IMR-90 (cell line): ENCODE measurements at regions not wholly inside any gene's neighbourhood (a gene's known extent, or its start where the extent isn't known, plus 50 kb on each side); places are given as distances from the start of the nearest gene placed in this dataset.
A peak's percentile ranks its signal among the peaks of the same experiment; 100 is the strongest.

Experiments
- ATAC-seq: fragments of 200-7000 bp; cut with Tn5 transposase; 2 replicates; pipeline ENCODE4 v1.9.1; 2020; ENCODE audit warnings: low read depth, mild to moderate bottlenecking, moderate library complexity
- BruUV-seq: library from RNA; stranded (reverse); fragments of 400-500 nt; replicated peaks from 2 replicates; lab custom pipeline; 2021; lab: Mats Ljungman, UMichigan
- CTCF ChIA-PET: fragments of 300-600 bp; formaldehyde crosslinking; extraction: SDS; loops from one replicate; lab custom pipeline; 2021; ENCODE audit warnings: antibody characterized with exemption; lab: Yijun Ruan, JAX
- POLR2A ChIA-PET: fragments of 300-600 bp; sonication (Branson Sonifier 250); formaldehyde crosslinking; loops from one replicate; lab custom pipeline; 2022; ENCODE audit warnings: antibody characterized with exemption; ENCODE audit not compliant: unreplicated experiment; lab: Charles Lee
- DNase-seq: peaks from one replicate; pipeline ENCODE4 v3.0.0; 2013
- H2AFZ ChIP-seq: replicated peaks from 2 replicates; pipeline ENCODE3; 2013; ENCODE audit warnings: low read length, mild to moderate bottlenecking; ENCODE audit not compliant: poor library complexity
- H2AK5ac ChIP-seq: 2 replicates; pipeline ENCODE4 v1.6.1; 2013; ENCODE audit warnings: low read depth, low read length, inconsistent platforms
- H2AK9ac ChIP-seq: replicated peaks from 2 replicates; pipeline ENCODE3; 2013; ENCODE audit warnings: mild to moderate bottlenecking, low read depth, low read length, moderate library complexity; ENCODE audit not compliant: poor library complexity
- H2BK120ac ChIP-seq: 2 replicates; pipeline ENCODE4 v1.6.1; 2013; ENCODE audit warnings: low read depth, low read length, inconsistent platforms
- H2BK15ac ChIP-seq: 3 replicates; pipeline ENCODE4 v1.6.1; 2013; ENCODE audit warnings: low read depth, low read length, inconsistent platforms
- H2BK20ac ChIP-seq: 2 replicates; pipeline ENCODE4 v1.6.1; 2013; ENCODE audit warnings: low read depth, mild to moderate bottlenecking, inconsistent platforms, low read length, moderate library complexity
- H2BK5ac ChIP-seq: 2 replicates; pipeline ENCODE4 v1.6.1; 2013; ENCODE audit warnings: mild to moderate bottlenecking, low read depth, low read length, inconsistent platforms; ENCODE audit not compliant: poor library complexity, severe bottlenecking
- H3K14ac ChIP-seq: replicated peaks from 2 replicates; pipeline ENCODE4 v1.6.1; 2013; ENCODE audit warnings: low read depth, low read length, inconsistent platforms
- H3K18ac ChIP-seq: 2 replicates; pipeline ENCODE4 v1.6.1; 2013; ENCODE audit warnings: low read depth, low read length, control low read depth
- H3K23ac ChIP-seq: 2 replicates; pipeline ENCODE4 v1.6.1; 2013; ENCODE audit warnings: low read depth, low read length, inconsistent platforms
- H3K27ac ChIP-seq: 2 replicates; pipeline ENCODE4 v1.5.1; 2013; ENCODE audit warnings: mild to moderate bottlenecking, control low read depth, low read length; ENCODE audit not compliant: insufficient read depth
- H3K27me3 ChIP-seq: 2 replicates; pipeline ENCODE4 v1.6.1; 2013; ENCODE audit warnings: low read length; ENCODE audit not compliant: control insufficient read depth, insufficient read depth
- H3K36me3 ChIP-seq: 2 replicates; pipeline ENCODE4 v1.6.1; 2013; ENCODE audit warnings: low read length, mixed read lengths; ENCODE audit not compliant: control insufficient read depth, insufficient read depth
- H3K4ac ChIP-seq: 2 replicates; pipeline ENCODE4 v1.6.1; 2013; ENCODE audit warnings: low read depth, low read length, inconsistent platforms
- H3K4me1 ChIP-seq: 2 replicates; pipeline ENCODE4 v1.6.1; 2013; ENCODE audit warnings: low read length, mixed read lengths; ENCODE audit not compliant: control insufficient read depth, insufficient read depth
- H3K4me2 ChIP-seq: 2 replicates; pipeline ENCODE4 v1.6.1; 2013; ENCODE audit warnings: low read depth, mild to moderate bottlenecking, control low read depth, low read length, moderate library complexity
- H3K4me3 ChIP-seq: 2 replicates; pipeline ENCODE4 v1.5.1; 2013; ENCODE audit warnings: low read depth, mild to moderate bottlenecking, control low read depth, low read length, moderate library complexity; ENCODE audit not compliant: insufficient read depth
- H3K56ac ChIP-seq: 2 replicates; pipeline ENCODE4 v1.6.1; 2013; ENCODE audit warnings: low read length, inconsistent platforms; ENCODE audit not compliant: insufficient read depth; ENCODE audit errors: extremely low read depth
- H3K79me1 ChIP-seq, 2 experiments: 2 replicates each; pipeline ENCODE4 v1.6.1; 2013; ENCODE audit warnings: low read length in 2 of 2, inconsistent platforms in 1 of 2, low read depth in 1 of 2
- H3K9ac ChIP-seq: 2 replicates; pipeline ENCODE4 v1.6.1; 2013; ENCODE audit warnings: low read depth, low read length, control low read depth
- H3K9me1 ChIP-seq: 2 replicates; pipeline ENCODE4 v1.6.1; 2013; ENCODE audit warnings: low read length, inconsistent platforms; ENCODE audit not compliant: insufficient read depth
- H3K9me3 ChIP-seq: 2 replicates; pipeline ENCODE4 v1.6.1; 2013; ENCODE audit warnings: low read length; ENCODE audit not compliant: control insufficient read depth, insufficient read depth
- H4K20me1 ChIP-seq: 2 replicates; pipeline ENCODE4 v1.6.1; 2013; ENCODE audit warnings: low read length, inconsistent platforms; ENCODE audit not compliant: insufficient read depth
- H4K5ac ChIP-seq: 2 replicates; pipeline ENCODE4 v1.6.1; 2013; ENCODE audit warnings: mild to moderate bottlenecking, low read depth, low read length, control low read depth
- H4K8ac ChIP-seq, 2 experiments: 2 replicates each; pipeline ENCODE4 v1.6.1; 2013; ENCODE audit warnings: low read depth in 2 of 2, low read length in 2 of 2, control low read depth in 1 of 2, inconsistent platforms in 1 of 2
- H4K91ac ChIP-seq: 2 replicates; pipeline ENCODE4 v1.6.1; 2013; ENCODE audit warnings: low read depth, low read length, inconsistent platforms; ENCODE audit not compliant: insufficient read depth
- MXI1 ChIP-seq: IDR thresholded peaks from 2 replicates; pipeline ENCODE4 v1.6.1; 2012; ENCODE audit warnings: low read depth, mild to moderate bottlenecking, low read length, moderate library complexity, borderline replicate concordance
- RCOR1 ChIP-seq: IDR thresholded peaks from 2 replicates; pipeline ENCODE4 v1.6.1; 2012; ENCODE audit warnings: mild to moderate bottlenecking, low read length, improper control_type of control experiment; ENCODE audit not compliant: insufficient replicate concordance
- WGBS, 2 experiments: methylation state at CpG; one replicate each; pipeline versions ENCODE4 v1.1.5 to v1.1.7; 2013; ENCODE audit warnings: missing lambda C conversion rate in 2 of 2; ENCODE audit not compliant: insufficient read length in 1 of 2; ENCODE audit errors: extremely low coverage in 2 of 2; 5-methylcytosine and 5-hydroxymethylcytosine counted together
- dilution Hi-C: fragments of 300-500 bp; cut with HindIII; formaldehyde crosslinking; loops from one replicate; pipeline ENCODE4 v1.14.3; 2018; ENCODE audit warnings: low sequenced_read_pairs; ENCODE audit not compliant: unreplicated experiment
- in situ Hi-C: fragments of 300-500 bp; cut with MboI; formaldehyde crosslinking; loops from 3 replicates; pipeline ENCODE4 v1.14.3; 2019; ENCODE audit warnings: low sequenced_read_pairs, inconsistent platforms, mixed read lengths
- intact Hi-C: fragments of 100-400 bp; cut with micrococcal nuclease; formaldehyde crosslinking; loops from 2 replicates; pipeline ENCODE4 v1.10.0; 2022

GRCh38 chr2:196274387-196274809 is 103.0 kb upstream of the STK17B start:
- Histone ChIP-seq H2BK20ac (peak overlapping the region; percentile 63), H3K18ac (peak overlapping the region; percentile 45), H4K8ac (no peak overlapping the region), H3K4me1 (peaks cover 21% of the 10 kb centered on the region), H2BK120ac (peak overlapping the region; percentile 38), H3K27ac (no peak overlapping the region), H3K56ac (no peak overlapping the region), H2AK5ac (0 out of 2 replicates have a peak overlapping the region, but pooled peaks have one; percentile 2), H3K14ac (0 out of 2 replicates have a peak overlapping the region, but pooled peaks have one; percentile 16), H3K9me1 (peaks cover 13% of the 10 kb centered on the region), H4K5ac (peak overlapping the region; percentile 7; the same call in 1 of the 2 replicates), H2BK5ac (peak overlapping the region; percentile 38), H3K79me1 (peaks cover 2 to 6% of the 10 kb centered on the region in 2 experiments; a peak in 2 of 4 replicates), H2AK9ac (no peak overlapping the region), H3K23ac (no peak overlapping the region), H3K9me3 (no peaks in the 10 kb centered on the region), H3K4me3 (no peak overlapping the region), H3K36me3 (no peaks in the 10 kb centered on the region), H2AFZ (no peak overlapping the region), H3K4me2 (0 out of 2 replicates have a peak overlapping the region, but pooled peaks have one; percentile 5), H4K20me1 (no peaks in the 10 kb centered on the region), H3K27me3 (no peaks in the 10 kb centered on the region), H2BK15ac (peak overlapping the region; percentile 81; the same call in 1 of the 3 replicates), H3K4ac (peak overlapping the region; percentile 62; the same call in 1 of the 2 replicates), H3K9ac (no peak overlapping the region), H4K91ac (peak overlapping the region; percentile 17; the same call in 1 of the 2 replicates)
- intact Hi-C loops: loop anchor here (10.0 kb wide), 1 partner anchor 60 kb away; no protein-coding TSS in a partner anchor
- DNase-seq (peak; percentile 56), ATAC-seq (peak; percentile 12)
- in situ Hi-C loops: loop anchor here (25.0 kb wide), 1 partner anchor 112 kb away; the partner anchor contains the start of gene STK17B
- POLR2A ChIA-PET: no interaction called here
- CTCF ChIA-PET: no interaction called here
- no CpG with 5 or more reads among the region's 1 CpG for WGBS, 2 experiments
- BruUV-seq: no TSS peak
- TF ChIP-seq RCOR1: no peak
- TF ChIP-seq MXI1: no peak
- dilution Hi-C loops: no loop called here
